GM13976 (cell line): ENCODE measurements at regions not wholly inside any gene's neighbourhood (a gene's known extent, or its start where the extent isn't known, plus 50 kb on each side); places are given as distances from the start of the nearest gene placed in this dataset.

Experiments
- DNase-seq: peaks from one replicate; pipeline ENCODE4 v3.0.0; 2012; ENCODE audit warnings: low spot score
- in situ Hi-C: fragments of 300-500 bp; cut with MboI; formaldehyde crosslinking; loops from one replicate; pipeline ENCODE4 v1.12.0; 2022; ENCODE audit warnings: low sequenced_read_pairs, mixed read lengths, inconsistent platforms; ENCODE audit not compliant: unreplicated experiment
- TF ChIP-seq, protein P1 (sequence below): IDR thresholded peaks from 2 replicates; pipeline ENCODE4 v1.5.1; 2012; ENCODE audit warnings: borderline replicate concordance, mild to moderate bottlenecking; ENCODE audit not compliant: insufficient read depth; ENCODE audit errors: extremely low read depth, missing control alignments, control extremely low read depth

GRCh38 chr7:12120632-12121031, 90.5 kb upstream of the TMEM106B start:
- no peak for DNase-seq
- TF ChIP-seq, protein P1, sequence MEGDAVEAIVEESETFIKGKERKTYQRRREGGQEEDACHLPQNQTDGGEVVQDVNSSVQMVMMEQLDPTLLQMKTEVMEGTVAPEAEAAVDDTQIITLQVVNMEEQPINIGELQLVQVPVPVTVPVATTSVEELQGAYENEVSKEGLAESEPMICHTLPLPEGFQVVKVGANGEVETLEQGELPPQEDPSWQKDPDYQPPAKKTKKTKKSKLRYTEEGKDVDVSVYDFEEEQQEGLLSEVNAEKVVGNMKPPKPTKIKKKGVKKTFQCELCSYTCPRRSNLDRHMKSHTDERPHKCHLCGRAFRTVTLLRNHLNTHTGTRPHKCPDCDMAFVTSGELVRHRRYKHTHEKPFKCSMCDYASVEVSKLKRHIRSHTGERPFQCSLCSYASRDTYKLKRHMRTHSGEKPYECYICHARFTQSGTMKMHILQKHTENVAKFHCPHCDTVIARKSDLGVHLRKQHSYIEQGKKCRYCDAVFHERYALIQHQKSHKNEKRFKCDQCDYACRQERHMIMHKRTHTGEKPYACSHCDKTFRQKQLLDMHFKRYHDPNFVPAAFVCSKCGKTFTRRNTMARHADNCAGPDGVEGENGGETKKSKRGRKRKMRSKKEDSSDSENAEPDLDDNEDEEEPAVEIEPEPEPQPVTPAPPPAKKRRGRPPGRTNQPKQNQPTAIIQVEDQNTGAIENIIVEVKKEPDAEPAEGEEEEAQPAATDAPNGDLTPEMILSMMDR = no peak
- in situ Hi-C loops = no loop called here

GRCh38 chr7:12123172-12123571, 87.9 kb upstream of the TMEM106B start:
- DNase-seq = no peak
- in situ Hi-C loops = no loop called here
- TF ChIP-seq, protein P1 = no peak

- DNase-seq = no peak
- in situ Hi-C loops = no loop called here
- TF ChIP-seq, protein P1 = no peak
These were observed 87.1 kb upstream of the TMEM106B start for GRCh38 chr7:12124028-12124427.

GRCh38 chr7:12127455-12127854, 83.6 kb upstream of the TMEM106B start:
- DNase-seq = no peak
- TF ChIP-seq, protein P1 = no peak
- in situ Hi-C loops = no loop called here

GRCh38 chr7:12130609-12131008, 80.5 kb upstream of the TMEM106B start:
- TF ChIP-seq, protein P1 = no peak
- no peak for DNase-seq
- in situ Hi-C loops = no loop called here

GRCh38 chr7:12131122-12131521, 80.0 kb upstream of the TMEM106B start:
- TF ChIP-seq, protein P1 = no peak
- DNase-seq = no peak
- in situ Hi-C loops = no loop called here

- no peak for DNase-seq
- TF ChIP-seq, protein P1 = no peak
- in situ Hi-C loops = no loop called here
These were observed 77.2 kb upstream of the TMEM106B start for GRCh38 chr7:12133865-12134264.
